H1 (cell line): ENCODE measurements at regions not wholly inside any gene's neighbourhood (a gene's known extent, or its start where the extent isn't known, plus 50 kb on each side); places are given as distances from the start of the nearest gene placed in this dataset.

Experiments
- CTCF ChIA-PET: fragments of 300-600 bp; sonication (Branson Sonifier 250); formaldehyde crosslinking; loops from one replicate; lab custom pipeline; 2021; ENCODE audit not compliant: partially characterized antibody; lab: Charles Lee
- POLR2A ChIA-PET: fragments of 300-600 bp; sonication (Branson Sonifier 250); formaldehyde crosslinking; loops from one replicate; lab custom pipeline; 2021; ENCODE audit warnings: inconsistent platforms; ENCODE audit not compliant: partially characterized antibody; lab: Charles Lee
- DNase-seq, 2 experiments: peaks; one replicate each; pipeline versions ENCODE4 v3.0.0 to v3.0.0-alpha.2; 2010 to 2022; ENCODE audit warnings: low spot score in 2 of 2, low read depth in 1 of 2, mixed read lengths in 1 of 2
- FAIRE-seq: peaks from 2 replicates; lab custom pipeline; 2011; peaks lifted over from hg19 to GRCh38; lab: Jason Lieb, UNC
- H2AFZ ChIP-seq: 2 replicates; pipeline ENCODE4 v1.8.1; 2012; ENCODE audit warnings: low read length, inconsistent platforms
- H2AK5ac ChIP-seq: 2 replicates; pipeline ENCODE4 v1.6.1; 2013; ENCODE audit warnings: low read depth, low read length
- H2BK120ac ChIP-seq: replicated peaks from 2 replicates; pipeline ENCODE3; 2013; ENCODE audit warnings: low read depth, low read length, inconsistent platforms
- H2BK12ac ChIP-seq: 2 replicates; pipeline ENCODE4 v1.6.1; 2013; ENCODE audit warnings: low read depth, low read length
- H2BK15ac ChIP-seq: 2 replicates; pipeline ENCODE4 v1.6.1; 2013; ENCODE audit warnings: low read length
- H2BK20ac ChIP-seq: 2 replicates; pipeline ENCODE4 v1.6.1; 2013; ENCODE audit warnings: low read length
- H2BK5ac ChIP-seq: 2 replicates; pipeline ENCODE4 v1.6.1; 2013; ENCODE audit warnings: low read depth, low read length
- H3K14ac ChIP-seq: 2 replicates; pipeline ENCODE4 v1.6.1; 2013; ENCODE audit warnings: inconsistent platforms; ENCODE audit not compliant: insufficient read length
- H3K18ac ChIP-seq: 2 replicates; pipeline ENCODE4 v1.6.1; 2013; ENCODE audit warnings: low read length; ENCODE audit errors: extremely low read depth
- H3K23ac ChIP-seq: 2 replicates; pipeline ENCODE4 v1.6.1; 2013; ENCODE audit warnings: inconsistent platforms; ENCODE audit not compliant: insufficient read length
- H3K23me2 ChIP-seq: 2 replicates; pipeline ENCODE4 v1.6.1; 2013; ENCODE audit warnings: low read depth, low read length
- H3K27ac ChIP-seq: 2 replicates; pipeline ENCODE4 v1.6.1; 2011; ENCODE audit warnings: low read depth, low read length, inconsistent platforms
- H3K27me3 ChIP-seq, 4 experiments: replicated peaks in 1 of 4; 1 replicate in 1 of 4; 2 replicates in 3 of 4; pipeline versions ENCODE4 v1.6.1 to v1.8.1; 2011 to 2013; ENCODE audit warnings: low read length in 3 of 4, mild to moderate bottlenecking in 3 of 4, inconsistent platforms in 2 of 4, mixed read lengths in 2 of 4, moderate library complexity in 1 of 4; ENCODE audit not compliant: control insufficient read depth in 3 of 4, insufficient read depth in 3 of 4; ENCODE audit errors: extremely low read depth in 1 of 4
- H3K36me3 ChIP-seq, 4 experiments: 2 replicates each; pipeline versions ENCODE4 v1.6.1 to v1.8.1; 2011 to 2013; ENCODE audit warnings: mild to moderate bottlenecking in 4 of 4, low read length in 3 of 4, moderate library complexity in 2 of 4, control low read depth in 1 of 4, inconsistent platforms in 1 of 4; ENCODE audit not compliant: insufficient read depth in 4 of 4, control insufficient read depth in 2 of 4
- H3K4ac ChIP-seq: replicated peaks from 2 replicates; pipeline ENCODE3; 2013; ENCODE audit warnings: low read length, low read depth, mixed read lengths, inconsistent platforms; ENCODE audit not compliant: insufficient read length
- H3K4me1 ChIP-seq, 4 experiments: replicated peaks in 1 of 4; 1 replicate in 1 of 4; 2 replicates in 3 of 4; pipeline versions ENCODE4 v1.6.1 to v1.8.1; 2011 to 2013; ENCODE audit warnings: low read length in 3 of 4, inconsistent platforms in 2 of 4, mixed read lengths in 1 of 4; ENCODE audit not compliant: insufficient read depth in 4 of 4, control insufficient read depth in 3 of 4
- H3K4me2 ChIP-seq, 2 experiments: 2 replicates each; pipeline versions ENCODE4 v1.6.1 to v1.8.1; 2011 to 2013; ENCODE audit warnings: low read depth in 2 of 2, low read length in 2 of 2, control low read depth in 1 of 2, inconsistent platforms in 1 of 2, mild to moderate bottlenecking in 1 of 2; ENCODE audit not compliant: insufficient read depth in 1 of 2
- H3K4me3 ChIP-seq, 4 experiments: fragments of 200-600, 300-600 bp in 1 of 4; sonication (generic), shearing (Covaris generic), sonication (Bioruptor Twin) in 1 of 4; 2 replicates each; pipeline versions ENCODE4 v1.5.1 to v1.8.1; 2011 to 2016; ENCODE audit warnings: low read length in 4 of 4, low read depth in 3 of 4, control low read depth in 2 of 4, inconsistent platforms in 2 of 4, mild to moderate bottlenecking in 2 of 4, mixed read lengths in 1 of 4, moderate library complexity in 1 of 4; ENCODE audit not compliant: insufficient read depth in 2 of 4; ENCODE audit errors: extremely low read depth in 1 of 4
- H3K56ac ChIP-seq: replicated peaks from 2 replicates; pipeline ENCODE3; 2013; ENCODE audit warnings: low read depth, mild to moderate bottlenecking, mixed read lengths, low read length, inconsistent platforms; ENCODE audit not compliant: insufficient read length
- H3K79me1 ChIP-seq: 2 replicates; pipeline ENCODE4 v1.6.1; 2013; ENCODE audit warnings: low read depth, low read length, control low read depth
- H3K79me2 ChIP-seq, 2 experiments: 2 replicates each; pipeline versions ENCODE4 v1.6.1 to v1.8.1; 2012 to 2013; ENCODE audit warnings: low read length in 2 of 2, mild to moderate bottlenecking in 2 of 2, inconsistent platforms in 1 of 2; ENCODE audit not compliant: insufficient read depth in 2 of 2, control insufficient read depth in 1 of 2
- H3K9ac ChIP-seq, 4 experiments: replicated peaks in 1 of 4; 1 replicate in 1 of 4; 2 replicates in 3 of 4; pipeline versions ENCODE4 v1.6.1 to v1.8.1; 2011 to 2013; ENCODE audit warnings: low read depth in 3 of 4, low read length in 3 of 4, control low read depth in 2 of 4, mild to moderate bottlenecking in 2 of 4, moderate library complexity in 2 of 4, inconsistent platforms in 1 of 4; ENCODE audit errors: extremely low read depth in 1 of 4
- H3K9me3 ChIP-seq, 2 experiments: 2 replicates each; pipeline versions ENCODE4 v1.6.1 to v1.8.1; 2012 to 2013; ENCODE audit warnings: mild to moderate bottlenecking in 2 of 2, moderate library complexity in 2 of 2, control low read depth in 1 of 2, inconsistent platforms in 1 of 2, low read depth in 1 of 2, low read length in 1 of 2, mixed read lengths in 1 of 2; ENCODE audit not compliant: insufficient read depth in 2 of 2
- H4K20me1 ChIP-seq, 2 experiments: replicated peaks in 1 of 2; 2 replicates each; pipeline versions ENCODE3 to v1.8.1; 2011 to 2013; ENCODE audit warnings: inconsistent platforms in 2 of 2, low read length in 2 of 2, mild to moderate bottlenecking in 1 of 2; ENCODE audit not compliant: insufficient read depth in 2 of 2, control insufficient read depth in 1 of 2
- H4K5ac ChIP-seq: 2 replicates; pipeline ENCODE4 v1.6.1; 2013; ENCODE audit warnings: low read length, low read depth, mixed read lengths, inconsistent platforms; ENCODE audit not compliant: insufficient read length
- H4K8ac ChIP-seq: 2 replicates; pipeline ENCODE4 v1.8.0; 2013; ENCODE audit warnings: mild to moderate bottlenecking, moderate library complexity, low read length, inconsistent platforms; ENCODE audit not compliant: insufficient read depth; ENCODE audit errors: extremely low read depth
- H4K91ac ChIP-seq: replicated peaks from 2 replicates; pipeline ENCODE3; 2013; ENCODE audit warnings: low read length, mixed read lengths, inconsistent platforms; ENCODE audit not compliant: insufficient read length
- ASH2L ChIP-seq: fragments of 200-600, 300-600 bp; sonication (generic); IDR thresholded peaks from one replicate; pipeline ENCODE4 v1.7.1; 2017; ENCODE audit warnings: low read length
- CBX8 ChIP-seq: fragments of 300-800, 300-1000 bp; sonication (generic); IDR thresholded peaks from 2 replicates; pipeline ENCODE4 v1.7.1; 2016; ENCODE audit warnings: low read depth, low read length, borderline replicate concordance
- CREB1 ChIP-seq: IDR thresholded peaks from 2 replicates; pipeline ENCODE4 v1.6.1; 2012; ENCODE audit warnings: inconsistent platforms
- FOSL1 ChIP-seq: IDR thresholded peaks from 2 replicates; pipeline ENCODE4 v1.6.1; 2011; ENCODE audit warnings: mild to moderate bottlenecking, low read depth, low read length, moderate library complexity; ENCODE audit not compliant: insufficient read depth
- GTF2F1 ChIP-seq: IDR thresholded peaks from 2 replicates; pipeline ENCODE4 v1.6.1; 2012; ENCODE audit warnings: low read depth, low read length, improper control_type of control experiment, borderline replicate concordance
- HDAC6 ChIP-seq: IDR thresholded peaks from one replicate; pipeline ENCODE4 v1.7.1; 2012; ENCODE audit warnings: low read depth, mild to moderate bottlenecking, inconsistent platforms, low read length, moderate library complexity
- POU5F1 ChIP-seq: IDR thresholded peaks from 2 replicates; pipeline ENCODE4 v1.6.1; 2011; ENCODE audit warnings: low read depth, mild to moderate bottlenecking, low read length, moderate library complexity
- RNF2 ChIP-seq: fragments of 200-900, 300-1000 bp; sonication (generic); IDR thresholded peaks from 2 replicates; pipeline ENCODE4 v1.7.1; 2016; ENCODE audit warnings: borderline replicate concordance, low read depth, mild to moderate bottlenecking, antibody characterized with exemption, low read length; ENCODE audit not compliant: poor library complexity, severe bottlenecking; ENCODE audit errors: missing control alignments
- RXRA ChIP-seq: IDR thresholded peaks from 2 replicates; pipeline ENCODE4 v1.6.1; 2011; ENCODE audit warnings: low read depth, mild to moderate bottlenecking, low read length, moderate library complexity; ENCODE audit not compliant: insufficient read depth
- SP1 ChIP-seq: IDR thresholded peaks from 2 replicates; pipeline ENCODE4 v1.6.1; 2011; ENCODE audit warnings: low read depth, low read length
- SP4 ChIP-seq: IDR thresholded peaks from 2 replicates; pipeline ENCODE4 v1.6.1; 2012; ENCODE audit warnings: low read length, inconsistent platforms
- SRF ChIP-seq: IDR thresholded peaks from 2 replicates; pipeline ENCODE4 v1.6.1; 2011; ENCODE audit warnings: mild to moderate bottlenecking, low read depth, low read length, moderate library complexity
- YY1 ChIP-seq: IDR thresholded peaks from 2 replicates; pipeline ENCODE4 v1.6.1; 2011; ENCODE audit warnings: low read depth, mild to moderate bottlenecking, low read length
- WGBS, 2 experiments: shearing (Covaris generic) in 1 of 2; methylation state at CpG; one replicate each; pipeline versions ENCODE4 v1.1.6 to v1.1.7; 2013 to 2015; ENCODE audit warnings: low lambda C conversion rate in 2 of 2, mixed read lengths in 2 of 2, inconsistent platforms in 1 of 2, low coverage in 1 of 2, missing lambda C conversion rate in 1 of 2; ENCODE audit not compliant: insufficient replicate concordance in 2 of 2, insufficient coverage in 1 of 2, insufficient read length in 1 of 2; ENCODE audit errors: extremely low coverage in 1 of 2, missing lambda C conversion rate in 1 of 2; 5-methylcytosine and 5-hydroxymethylcytosine counted together

- no peaks in the 10 kb centered on the region for H3K79me1 ChIP-seq
- DNase-seq: no peak
- H3K23ac ChIP-seq: no peak overlapping the region
- TF ChIP-seq CREB1 (no peak), ASH2L (no peak), POU5F1 (no peak), GTF2F1 (no peak), RNF2 (no peak), SP4 (no peak), CBX8 (no peak), YY1 (no peak), FOSL1 (no peak), SRF (no peak), RXRA (no peak), HDAC6 (no peak), SP1 (no peak)
- ChIA-PET CTCF (no interaction called here), POLR2A (no interaction called here)
- no peak overlapping the region for H2BK12ac ChIP-seq
- H3K27me3 ChIP-seq: no peaks in the 10 kb centered on the region
- H3K14ac ChIP-seq: no peak overlapping the region
- H3K27ac ChIP-seq: no peak overlapping the region
- H2BK15ac ChIP-seq: no peak overlapping the region
- no peaks in the 10 kb centered on the region for H3K36me3 ChIP-seq
- H3K23me2 ChIP-seq: no peaks in the 10 kb centered on the region
- H2BK20ac ChIP-seq: no peak overlapping the region
- H3K9me3 ChIP-seq: peaks cover 0 to under 1% of the 10 kb centered on the region in 2 experiments; a peak in 1 of 4 replicates
- FAIRE-seq: no peak
- H3K4me1 ChIP-seq: peaks cover 0 to 4% (median 0%) of the 10 kb centered on the region in 4 experiments; a peak in 1 of 7 replicates
- H4K5ac ChIP-seq: no peak overlapping the region
- no peak overlapping the region for H3K9ac ChIP-seq
- no peaks in the 10 kb centered on the region for H3K79me2 ChIP-seq
- no peak overlapping the region for H3K56ac ChIP-seq
- no peak overlapping the region for H3K4ac ChIP-seq
- no peak overlapping the region for H3K4me2 ChIP-seq
- H3K4me3 ChIP-seq: no peak overlapping the region
- H2AK5ac ChIP-seq: no peak overlapping the region
- no peak overlapping the region for H4K91ac ChIP-seq
- H4K8ac ChIP-seq: no peak overlapping the region
- H2BK5ac ChIP-seq: no peak overlapping the region
- H4K20me1 ChIP-seq: no peaks in the 10 kb centered on the region
- H2BK120ac ChIP-seq: no peak overlapping the region
- no peak overlapping the region for H3K18ac ChIP-seq
- H2AFZ ChIP-seq: no peak overlapping the region
- WGBS, 2 experiments: 91% methylated on average over 3 of the region's 3 CpGs; no CpG with 5 or more reads in 1 of the 2 experiments
Measured at GRCh38 chr14:44606576-44606975, 99.5 kb upstream of the FSCB start.
